ENCODE measurements at regions not wholly inside any gene's neighbourhood (a gene's known extent, or its start where the extent isn't known, plus 50 kb on each side); places are given as distances from the start of the nearest gene placed in this dataset.
A peak's percentile ranks its signal among the peaks of the same experiment; 100 is the strongest.

DNA sequence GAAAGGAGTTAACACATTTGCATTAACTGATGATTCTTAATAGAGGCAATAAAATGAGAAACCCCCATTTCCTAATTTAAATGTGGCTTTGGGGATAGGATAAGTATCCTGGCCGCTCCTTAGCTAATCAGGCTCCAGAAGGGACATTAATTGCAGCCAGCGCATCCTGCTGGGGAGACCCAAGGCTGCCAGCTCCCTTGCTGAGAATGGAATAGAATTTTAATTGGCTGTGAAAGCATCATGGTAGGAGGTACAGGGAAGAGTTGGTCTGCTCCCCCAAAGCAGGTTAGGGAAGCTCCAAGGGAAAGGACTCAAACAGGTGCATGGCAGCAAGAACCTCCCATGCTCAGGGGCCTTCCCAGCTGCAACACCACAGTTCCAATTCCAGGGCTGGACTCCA lies 71.4 kb downstream of the MARCHF4 start:
- H3K4ac ChIP-seq (ENCODE audit: low read depth, low read length): no peak overlapping the region
- H3K4me2 ChIP-seq (ENCODE audit: low read length): no peak overlapping the region
- DNase-seq: no peak
- no peak overlapping the region for H3K18ac ChIP-seq (ENCODE audit: low read length)
- H3K14ac ChIP-seq (ENCODE audit: low read length): no peak overlapping the region
- H3K27me3 ChIP-seq (ENCODE audit: insufficient read depth, low read length): no peaks in the 10 kb centered on the region
- H2BK5ac ChIP-seq (ENCODE audit: low read depth, low read length, poor library complexity): no peak overlapping the region
- H3K23ac ChIP-seq (ENCODE audit: low read length): no peak overlapping the region
- no peak overlapping the region for H4K91ac ChIP-seq (ENCODE audit: low read depth, low read length)
- H3K9me3 ChIP-seq (ENCODE audit: insufficient read depth, low read depth, low read length): no peaks in the 10 kb centered on the region
- H3K4me3 ChIP-seq (ENCODE audit: low read depth, low read length): no peak overlapping the region
- H3K4me1 ChIP-seq (ENCODE audit: control insufficient read depth in 1 of 2, insufficient read depth in 2 of 2, low read length in 2 of 2): peaks cover 7 to 12% of the 10 kb centered on the region in 2 experiments
- H2AK5ac ChIP-seq (ENCODE audit: low read length): no peak overlapping the region
- no peak overlapping the region for H3K9ac ChIP-seq (ENCODE audit: low read length)
- H3K27ac ChIP-seq (ENCODE audit: low read depth, low read length): no peak overlapping the region
- H2BK12ac ChIP-seq (ENCODE audit: low read length): no peak overlapping the region
- no peaks in the 10 kb centered on the region for H3K36me3 ChIP-seq (ENCODE audit: control insufficient read depth in 1 of 2, insufficient read depth in 2 of 2, low read length in 2 of 2)
- no peak overlapping the region for H2AFZ ChIP-seq (ENCODE audit: insufficient read depth, low read length, poor library complexity)
- no peak overlapping the region for H2BK120ac ChIP-seq (ENCODE audit: insufficient read depth, low read length, poor library complexity)
- H3K79me2 ChIP-seq (ENCODE audit: control insufficient read depth, insufficient read depth, low read length, poor library complexity): no peaks in the 10 kb centered on the region
- H4K8ac ChIP-seq (ENCODE audit: low read depth, low read length): no peak overlapping the region
- H3K79me1 ChIP-seq (ENCODE audit: low read length): peaks cover 3% of the 10 kb centered on the region
- WGBS (ENCODE audit: extremely low coverage, insufficient coverage, insufficient read length): no CpG with 5 or more reads among the region's 2 CpGs
- no peak overlapping the region for H4K12ac ChIP-seq (ENCODE audit: low read depth, low read length)

DNA sequence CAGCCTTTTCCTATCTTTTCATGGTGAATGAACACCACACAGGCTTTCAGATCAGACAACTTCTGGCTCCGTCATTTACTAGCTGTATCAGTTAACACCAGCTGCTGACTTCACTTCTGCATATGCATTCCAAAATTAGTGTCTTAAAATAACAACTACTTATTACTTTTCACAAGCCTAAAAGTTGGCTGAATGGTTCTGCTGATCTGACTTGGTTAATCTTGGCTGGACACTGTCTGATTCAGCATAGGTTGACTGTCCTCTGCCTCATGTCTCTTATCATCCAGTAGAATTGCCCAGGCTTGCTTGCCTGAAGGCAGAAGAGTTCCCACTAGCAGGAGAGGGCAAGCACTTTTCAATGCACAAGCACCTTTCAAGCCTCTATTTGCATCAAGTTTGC lies 72.7 kb downstream of the MARCHF4 start:
- Histone ChIP-seq H4K8ac (ENCODE audit: low read depth, low read length) (no peak overlapping the region), H3K79me2 (ENCODE audit: control insufficient read depth, insufficient read depth, low read length, poor library complexity) (no peaks in the 10 kb centered on the region), H3K14ac (ENCODE audit: low read length) (no peak overlapping the region), H3K4me1 (ENCODE audit: control insufficient read depth in 1 of 2, insufficient read depth in 2 of 2, low read length in 2 of 2) (peaks cover 7 to 12% of the 10 kb centered on the region in 2 experiments), H2BK12ac (ENCODE audit: low read length) (no peak overlapping the region), H3K79me1 (ENCODE audit: low read length) (peaks cover 3% of the 10 kb centered on the region), H4K91ac (ENCODE audit: low read depth, low read length) (no peak overlapping the region), H2BK5ac (ENCODE audit: low read depth, low read length, poor library complexity) (no peak overlapping the region), H3K27ac (ENCODE audit: low read depth, low read length) (no peak overlapping the region), H3K4me2 (ENCODE audit: low read length) (no peak overlapping the region), H3K18ac (ENCODE audit: low read length) (no peak overlapping the region), H2AFZ (ENCODE audit: insufficient read depth, low read length, poor library complexity) (no peak overlapping the region), H4K12ac (ENCODE audit: low read depth, low read length) (no peak overlapping the region), H3K4ac (ENCODE audit: low read depth, low read length) (no peak overlapping the region), H2BK120ac (ENCODE audit: insufficient read depth, low read length, poor library complexity) (no peak overlapping the region), H3K23ac (ENCODE audit: low read length) (no peak overlapping the region), H3K27me3 (ENCODE audit: insufficient read depth, low read length) (no peaks in the 10 kb centered on the region), H3K9me3 (ENCODE audit: insufficient read depth, low read depth, low read length) (no peaks in the 10 kb centered on the region), H2AK5ac (ENCODE audit: low read length) (no peak overlapping the region), H3K36me3 (ENCODE audit: control insufficient read depth in 1 of 2, insufficient read depth in 2 of 2, low read length in 2 of 2) (no peaks in the 10 kb centered on the region), H3K4me3 (ENCODE audit: low read depth, low read length) (no peak overlapping the region), H3K9ac (ENCODE audit: low read length) (no peak overlapping the region)
- WGBS (ENCODE audit: extremely low coverage, insufficient coverage, insufficient read length): no CpG with 5 or more reads among the region's 1 CpG
- DNase-seq: no peak

DNA sequence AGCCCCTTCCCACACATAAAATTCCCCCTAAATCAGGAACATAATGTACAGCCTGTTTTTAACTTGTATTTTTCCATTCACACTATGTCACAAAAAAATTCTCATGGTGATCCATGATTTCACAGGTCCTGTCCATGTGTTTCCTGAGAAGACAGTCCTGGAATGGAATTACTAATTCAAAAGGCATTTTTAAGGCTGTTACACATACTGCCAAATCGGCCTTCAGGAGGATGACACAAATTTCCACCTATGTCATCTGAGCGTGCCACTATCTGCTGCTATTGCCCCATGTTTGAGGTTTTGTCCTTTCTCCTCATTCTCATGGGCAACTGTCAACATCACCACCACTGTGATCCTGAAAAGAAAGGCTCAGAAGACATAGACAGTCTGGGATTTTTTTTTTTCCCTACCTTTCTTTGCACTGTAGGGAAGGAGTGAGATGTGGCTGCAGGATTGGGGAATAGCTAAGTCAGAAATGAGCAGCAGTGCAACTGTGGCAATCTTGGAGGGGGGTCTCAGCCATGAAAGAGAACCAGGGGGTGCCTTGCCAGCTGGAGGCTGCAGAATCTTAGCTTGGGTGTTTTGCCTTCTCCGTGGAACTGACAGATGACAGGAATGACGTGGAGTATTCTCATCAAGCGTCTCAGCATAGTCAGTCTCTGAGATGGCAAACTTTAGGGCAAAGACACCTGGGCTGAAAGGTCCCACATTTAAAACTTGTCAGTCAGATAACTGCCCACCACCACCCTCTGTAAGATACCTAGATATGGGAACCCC lies 73.4 kb downstream of the MARCHF4 start:
- no peak overlapping the region for H3K9ac ChIP-seq (ENCODE audit: low read length)
- H3K4ac ChIP-seq (ENCODE audit: low read depth, low read length): no peak overlapping the region
- H3K27ac ChIP-seq (ENCODE audit: low read depth, low read length): no peak overlapping the region
- no peak overlapping the region for H3K18ac ChIP-seq (ENCODE audit: low read length)
- H2BK120ac ChIP-seq (ENCODE audit: insufficient read depth, low read length, poor library complexity): no peak overlapping the region
- H3K79me2 ChIP-seq (ENCODE audit: control insufficient read depth, insufficient read depth, low read length, poor library complexity): no peaks in the 10 kb centered on the region
- no peak overlapping the region for H2BK12ac ChIP-seq (ENCODE audit: low read length)
- no peak overlapping the region for H4K12ac ChIP-seq (ENCODE audit: low read depth, low read length)
- no peak overlapping the region for H2BK5ac ChIP-seq (ENCODE audit: low read depth, low read length, poor library complexity)
- H3K9me3 ChIP-seq (ENCODE audit: insufficient read depth, low read depth, low read length): no peaks in the 10 kb centered on the region
- H3K27me3 ChIP-seq (ENCODE audit: insufficient read depth, low read length): no peaks in the 10 kb centered on the region
- WGBS (ENCODE audit: extremely low coverage, insufficient coverage, insufficient read length): no CpG with 5 or more reads among the region's 5 CpGs
- no peak overlapping the region for H3K23ac ChIP-seq (ENCODE audit: low read length)
- no peak overlapping the region for H3K4me2 ChIP-seq (ENCODE audit: low read length)
- no peak overlapping the region for H2AK5ac ChIP-seq (ENCODE audit: low read length)
- H3K4me1 ChIP-seq (ENCODE audit: control insufficient read depth in 1 of 2, insufficient read depth in 2 of 2, low read length in 2 of 2): peaks cover 7 to 12% of the 10 kb centered on the region in 2 experiments
- peaks cover 3% of the 10 kb centered on the region for H3K79me1 ChIP-seq (ENCODE audit: low read length)
- peak; percentile 70 to 87 for DNase-seq
- no peaks in the 10 kb centered on the region for H3K36me3 ChIP-seq (ENCODE audit: control insufficient read depth in 1 of 2, insufficient read depth in 2 of 2, low read length in 2 of 2)
- no peak overlapping the region for H3K4me3 ChIP-seq (ENCODE audit: low read depth, low read length)
- no peak overlapping the region for H3K14ac ChIP-seq (ENCODE audit: low read length)
- H2AFZ ChIP-seq (ENCODE audit: insufficient read depth, low read length, poor library complexity): no peak overlapping the region
- no peak overlapping the region for H4K8ac ChIP-seq (ENCODE audit: low read depth, low read length)
- H4K91ac ChIP-seq (ENCODE audit: low read depth, low read length): no peak overlapping the region

DNA sequence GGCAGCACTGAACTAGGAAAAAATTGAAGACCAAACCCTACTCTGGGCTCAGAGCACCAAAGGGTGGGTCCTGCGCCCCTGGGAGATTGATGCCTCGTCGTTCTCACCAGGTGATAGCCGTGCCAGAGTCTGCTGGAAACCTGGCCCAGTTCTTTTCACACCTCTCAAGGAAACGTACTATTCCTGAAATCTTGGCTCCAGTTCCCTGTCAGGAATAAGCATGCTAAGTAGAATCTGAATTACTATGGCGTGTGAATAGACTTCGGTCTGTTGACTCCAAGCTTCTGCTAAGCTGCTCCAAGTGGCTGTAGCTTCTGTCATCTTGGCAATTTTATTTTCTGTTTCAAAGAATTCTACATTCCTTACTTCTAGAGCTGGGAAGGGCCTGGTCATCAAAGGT lies 75.4 kb downstream of the MARCHF4 start:
- Histone ChIP-seq H3K23ac (ENCODE audit: low read length) (no peak overlapping the region), H3K4me3 (ENCODE audit: low read depth, low read length) (no peak overlapping the region), H2AFZ (ENCODE audit: insufficient read depth, low read length, poor library complexity) (no peak overlapping the region), H2AK5ac (ENCODE audit: low read length) (no peak overlapping the region), H3K79me1 (ENCODE audit: low read length) (no peaks in the 10 kb centered on the region), H3K4me1 (ENCODE audit: control insufficient read depth in 1 of 2, insufficient read depth in 2 of 2, low read length in 2 of 2) (peaks cover 0 to 4% of the 10 kb centered on the region in 2 experiments), H2BK120ac (ENCODE audit: insufficient read depth, low read length, poor library complexity) (no peak overlapping the region), H4K91ac (ENCODE audit: low read depth, low read length) (no peak overlapping the region), H3K18ac (ENCODE audit: low read length) (no peak overlapping the region), H4K12ac (ENCODE audit: low read depth, low read length) (no peak overlapping the region), H3K14ac (ENCODE audit: low read length) (no peak overlapping the region), H2BK12ac (ENCODE audit: low read length) (no peak overlapping the region), H3K27ac (ENCODE audit: low read depth, low read length) (no peak overlapping the region), H3K4me2 (ENCODE audit: low read length) (no peak overlapping the region), H3K9ac (ENCODE audit: low read length) (no peak overlapping the region), H3K36me3 (ENCODE audit: control insufficient read depth in 1 of 2, insufficient read depth in 2 of 2, low read length in 2 of 2) (no peaks in the 10 kb centered on the region), H3K9me3 (ENCODE audit: insufficient read depth, low read depth, low read length) (no peaks in the 10 kb centered on the region), H3K79me2 (ENCODE audit: control insufficient read depth, insufficient read depth, low read length, poor library complexity) (no peaks in the 10 kb centered on the region), H3K4ac (ENCODE audit: low read depth, low read length) (no peak overlapping the region), H4K8ac (ENCODE audit: low read depth, low read length) (no peak overlapping the region), H2BK5ac (ENCODE audit: low read depth, low read length, poor library complexity) (no peak overlapping the region), H3K27me3 (ENCODE audit: insufficient read depth, low read length) (no peaks in the 10 kb centered on the region)
- no CpG with 5 or more reads among the region's 7 CpGs for WGBS (ENCODE audit: extremely low coverage, insufficient coverage, insufficient read length)
- no peak for DNase-seq
